ENCODE measurements at regions not wholly inside any gene's neighbourhood (a gene's known extent, or its start where the extent isn't known, plus 50 kb on each side); places are given as distances from the start of the nearest gene placed in this dataset.

DNA sequence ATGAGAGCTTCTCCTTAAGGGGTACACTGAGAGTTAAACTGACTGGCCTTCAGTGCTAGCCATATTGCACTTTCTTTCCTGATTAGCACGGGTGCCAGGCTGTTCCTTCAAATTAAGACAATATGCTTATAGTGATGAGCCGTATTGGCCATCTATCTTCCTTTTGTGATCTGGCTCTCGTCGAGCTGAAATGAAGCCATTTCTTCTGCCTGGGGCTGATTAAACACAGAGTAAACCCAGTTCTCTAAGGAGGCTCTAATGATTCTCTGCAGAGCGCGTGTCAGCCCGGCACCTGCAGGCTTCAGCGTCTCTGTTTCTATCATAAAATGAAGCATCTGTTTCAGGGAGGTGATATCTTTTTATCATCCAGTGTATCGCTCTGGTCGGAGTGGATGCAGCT, 107.5 kb upstream of the NR2F2 start:
- DNase-seq (ENCODE audit: low spot score), result no peak

DNA sequence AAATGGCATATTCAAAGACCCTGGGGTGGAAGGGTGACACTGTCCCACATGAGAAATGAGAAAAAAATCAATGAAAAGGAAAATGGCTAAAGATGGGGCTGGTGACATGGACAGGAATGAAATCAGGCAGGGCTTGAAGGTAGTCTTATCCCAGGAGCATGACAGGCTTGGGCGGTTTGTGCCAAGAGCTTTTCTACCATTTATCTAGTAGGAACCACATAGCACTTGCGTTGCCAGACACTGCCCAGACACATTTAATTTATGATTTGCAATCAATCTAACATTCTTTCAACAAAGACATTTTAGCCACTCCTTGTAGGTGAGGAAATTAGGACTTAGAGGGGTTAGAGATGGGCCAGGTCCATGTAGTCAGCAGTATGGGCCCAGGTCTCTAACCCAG, 106.6 kb upstream of the NR2F2 start:
- no peak for DNase-seq (ENCODE audit: low spot score)

DNA sequence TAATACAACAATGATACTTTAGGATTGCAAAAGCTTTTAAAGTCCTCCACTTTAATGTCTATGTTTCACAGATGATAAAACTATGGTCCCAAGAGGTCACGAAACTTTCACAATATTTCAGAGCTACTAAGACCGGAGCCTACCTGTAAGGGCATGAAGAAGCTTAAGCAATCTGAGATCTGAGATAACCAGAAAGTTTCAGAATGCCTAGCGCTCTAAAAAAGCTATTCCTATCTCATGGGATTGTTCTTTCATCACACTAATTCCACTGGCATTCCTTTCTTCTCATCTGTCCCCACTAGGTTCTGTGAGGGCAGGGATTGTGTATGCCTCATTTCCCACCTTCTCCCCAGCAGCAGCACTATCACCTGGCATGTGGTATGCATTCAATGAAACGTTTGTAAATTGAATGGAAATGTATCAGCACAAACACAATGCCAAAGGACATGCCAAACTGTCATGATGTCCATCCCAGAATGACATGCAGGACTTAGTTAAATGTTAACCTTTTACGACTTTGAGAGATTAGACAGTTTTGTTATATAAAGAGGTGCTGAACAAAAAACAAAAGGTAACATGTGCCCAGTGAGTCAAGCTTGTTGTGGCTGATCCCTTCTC, 104.7 kb upstream of the NR2F2 start:
- no peak for DNase-seq (ENCODE audit: low spot score)

DNA sequence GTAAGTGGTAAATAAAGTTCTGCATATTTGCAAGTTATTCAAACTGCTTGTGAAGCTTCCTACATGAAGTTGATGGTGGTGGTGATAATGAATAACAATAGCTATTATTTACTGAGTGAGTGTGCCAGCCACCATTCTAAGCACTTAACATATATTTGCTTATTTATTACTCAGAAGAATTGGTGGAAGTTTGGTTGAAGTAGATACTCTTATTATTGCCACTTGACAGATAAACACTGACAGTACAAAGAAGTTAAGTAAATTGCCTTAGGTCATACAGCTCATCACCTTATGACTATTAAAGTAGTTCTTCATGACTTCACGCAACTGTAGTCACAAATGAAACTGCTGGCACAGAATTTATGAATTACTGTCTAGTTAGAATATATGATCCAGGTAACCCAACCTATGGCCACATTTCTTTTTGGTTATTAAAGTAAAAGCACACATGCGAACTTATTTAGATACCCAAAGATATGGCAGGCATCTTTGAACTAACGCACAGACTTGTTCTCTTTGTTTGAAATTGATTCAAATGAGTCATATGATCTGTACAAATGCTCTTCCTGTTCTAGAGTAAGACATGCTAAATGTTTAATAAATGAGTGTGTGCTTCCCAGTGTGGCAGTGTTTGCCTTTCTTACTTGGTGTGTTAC, 99.8 kb upstream of the NR2F2 start:
- no peak for DNase-seq (ENCODE audit: low spot score)

DNA sequence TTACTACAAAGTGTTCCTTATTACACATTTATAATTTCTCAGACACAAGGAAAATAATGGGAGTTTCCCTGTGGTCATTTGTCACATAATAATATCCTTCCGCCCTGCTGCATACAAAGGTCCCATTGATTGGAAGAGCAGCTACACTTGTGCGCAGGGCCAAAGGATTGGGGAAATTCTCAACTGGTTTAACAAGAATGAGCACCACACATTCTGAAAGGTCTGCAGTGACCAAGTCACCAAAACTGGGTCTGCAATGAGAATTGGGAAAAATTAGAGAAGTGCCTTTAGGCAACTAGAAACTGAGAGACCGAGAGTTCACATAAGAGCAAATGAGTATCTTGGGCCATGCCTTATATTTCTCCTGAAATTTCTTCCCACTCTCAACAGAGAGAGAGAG, 98.2 kb upstream of the NR2F2 start:
- DNase-seq (ENCODE audit: low spot score), result no peak

DNA sequence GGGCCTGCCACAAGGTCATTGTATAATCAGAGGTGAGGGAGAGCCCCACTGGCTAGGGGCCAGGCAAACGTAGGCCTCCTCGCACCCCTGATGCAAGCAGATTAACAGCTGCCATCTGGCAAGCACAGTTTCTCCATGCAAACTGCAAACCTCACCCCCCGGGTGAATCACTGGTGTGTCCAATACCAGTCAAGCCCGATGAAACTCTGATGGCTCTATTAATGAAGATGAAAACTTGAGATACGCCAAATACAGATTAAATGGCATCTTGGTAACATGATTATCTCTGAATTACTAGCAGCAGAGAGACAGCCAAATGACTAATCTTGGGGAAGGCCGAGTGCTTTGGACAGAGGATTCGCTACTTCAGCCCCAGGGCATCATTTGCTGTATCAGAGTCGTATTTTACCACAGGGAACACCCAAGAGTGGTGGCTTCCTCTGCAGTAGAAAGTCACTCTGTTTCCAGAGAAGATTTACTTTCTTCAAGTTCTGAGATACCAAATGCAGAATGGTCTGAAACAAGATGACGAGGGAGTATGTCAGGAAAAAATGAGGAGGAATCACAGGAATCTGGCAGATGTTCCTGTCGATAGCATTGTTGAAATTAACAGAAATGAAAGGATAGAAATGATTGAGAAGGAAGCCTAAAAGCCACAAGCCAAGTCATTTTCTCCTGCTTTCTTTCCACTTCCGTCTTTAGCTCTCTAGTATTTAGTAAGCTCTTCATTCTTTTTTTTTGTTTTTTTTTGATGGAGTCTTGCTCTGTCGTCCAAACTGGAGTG, 96.2 kb upstream of the NR2F2 start:
- DNase-seq (ENCODE audit: low spot score), result no peak

DNA sequence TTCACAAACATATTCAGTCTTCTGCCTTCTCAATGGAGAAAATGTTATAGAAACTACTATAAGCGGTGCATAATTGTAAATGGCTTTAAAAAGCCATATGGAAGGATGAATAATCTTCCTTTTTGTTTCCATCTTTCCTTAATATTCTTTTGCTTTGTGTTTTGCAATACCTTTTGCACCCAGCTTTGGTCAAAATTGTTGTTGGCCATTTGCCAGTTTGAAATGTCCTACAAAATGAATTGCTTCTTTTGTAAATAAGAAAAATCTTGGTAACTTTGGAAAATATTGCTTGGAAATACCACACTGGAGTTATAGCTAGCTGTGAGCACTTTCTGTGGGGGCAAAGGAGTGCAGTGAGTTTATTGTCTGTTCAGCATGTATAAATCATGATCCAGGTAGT, 93.5 kb upstream of the NR2F2 start:
- no peak for DNase-seq (ENCODE audit: low spot score)

DNA sequence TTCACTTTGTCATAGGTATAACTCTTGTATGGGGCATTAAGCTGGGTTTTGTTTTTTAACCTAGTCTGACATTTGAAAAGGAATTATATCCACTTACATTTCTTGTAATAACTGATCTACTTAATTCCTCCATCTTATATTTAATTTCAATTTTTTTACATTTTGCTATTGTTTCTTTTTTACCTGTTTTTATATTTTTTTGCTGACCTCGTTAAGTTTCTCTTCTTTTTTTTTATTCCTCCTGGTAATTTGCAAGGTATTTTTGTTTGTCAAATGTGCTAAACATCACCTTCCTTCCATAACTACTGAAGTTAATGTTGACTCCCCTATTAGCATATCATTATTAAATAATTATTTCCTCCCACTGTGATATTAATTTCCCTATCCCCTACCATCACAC, 87.7 kb upstream of the NR2F2 start:
- DNase-seq (ENCODE audit: low spot score), result no peak

DNA sequence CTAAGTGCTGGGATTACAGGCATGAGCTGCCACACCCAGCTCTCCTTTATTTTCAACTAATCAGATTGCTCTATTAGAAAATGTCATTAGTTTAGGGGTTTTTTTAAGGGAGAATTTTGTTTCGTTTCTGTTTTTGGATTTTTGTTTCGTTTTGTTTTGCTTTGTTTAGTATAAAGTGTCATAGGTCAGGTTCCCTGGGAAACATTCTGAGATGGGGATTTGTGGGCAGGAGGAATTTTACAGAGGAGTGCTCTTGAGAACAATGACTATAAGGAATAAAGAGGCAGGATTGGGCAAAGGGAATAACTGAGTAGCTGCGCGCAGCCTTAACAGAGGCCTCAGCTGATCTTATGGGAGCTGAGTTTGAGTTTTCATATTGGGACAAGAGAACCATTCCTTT, 86.8 kb upstream of the NR2F2 start:
- DNase-seq (ENCODE audit: low spot score), result no peak

DNA sequence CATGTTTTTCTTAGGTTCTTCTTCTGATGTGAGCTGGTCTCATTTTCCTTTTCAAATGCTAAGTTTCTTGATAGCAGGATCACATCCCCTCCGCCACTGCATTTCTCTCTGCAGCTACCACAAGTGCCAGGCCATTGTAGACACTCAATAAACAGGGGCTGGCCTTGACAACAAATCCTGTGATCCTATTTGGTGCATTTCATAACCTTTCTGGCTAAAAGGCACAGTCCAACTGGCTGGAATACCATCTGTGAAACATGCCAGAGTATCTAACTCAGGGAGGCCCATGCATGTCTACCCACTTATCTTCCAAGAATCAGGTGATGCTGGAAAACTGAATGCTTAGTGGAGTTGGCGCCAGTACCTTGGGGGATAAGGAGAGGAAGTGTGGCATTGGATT, 85.2 kb upstream of the NR2F2 start:
- DNase-seq (ENCODE audit: low spot score), result no peak

DNA sequence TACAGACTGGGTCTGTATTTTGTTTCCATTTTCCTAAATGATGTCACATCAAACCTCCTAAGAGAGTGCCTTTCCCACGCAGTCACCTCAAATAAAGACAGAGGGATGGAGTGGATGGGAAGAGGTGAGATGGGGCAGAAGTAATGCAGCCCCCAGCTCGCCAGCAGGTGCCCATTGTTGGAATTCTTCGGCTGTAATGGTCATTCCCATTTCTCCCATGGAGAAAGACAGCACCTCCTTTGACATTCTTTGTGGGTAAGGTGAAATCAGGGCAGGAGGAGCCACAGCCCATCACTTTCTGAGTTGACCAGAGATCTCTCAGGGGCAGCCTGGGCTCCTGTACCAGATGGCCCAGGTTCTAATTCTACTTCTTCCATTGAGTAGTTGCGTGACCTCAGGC, 84.4 kb upstream of the NR2F2 start:
- no peak for DNase-seq (ENCODE audit: low spot score)

DNA sequence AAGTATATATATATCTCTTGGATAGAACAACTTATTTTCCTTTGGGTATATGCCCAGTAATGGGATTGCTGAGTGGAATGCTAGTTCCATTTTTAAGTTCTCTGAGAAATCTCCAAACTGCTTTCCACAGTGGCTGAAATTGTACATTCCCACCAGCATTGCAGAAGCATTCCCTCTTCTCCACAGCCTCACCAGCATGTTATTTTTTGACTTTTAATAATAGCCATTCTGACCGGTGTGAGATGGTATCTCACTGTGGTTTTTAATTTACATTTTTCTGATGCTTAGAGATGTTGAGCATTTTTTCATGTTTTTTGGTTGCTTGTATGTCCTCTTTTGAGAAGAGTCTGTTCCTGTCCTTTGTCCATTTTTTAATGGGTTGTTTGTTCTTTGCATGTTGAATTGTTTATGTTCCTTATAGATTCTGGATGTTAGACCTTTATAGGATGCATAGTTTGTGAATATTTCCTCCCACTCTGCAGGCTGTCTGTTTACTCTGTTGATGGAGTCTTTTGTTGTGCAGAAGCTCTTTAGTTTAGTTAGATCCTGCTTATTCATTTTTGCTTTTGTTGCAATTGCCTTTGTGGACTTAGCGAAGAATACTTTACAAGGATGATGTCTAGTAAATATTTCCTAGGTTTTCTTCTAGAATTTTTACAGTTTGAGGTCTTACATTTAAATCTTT, 82.7 kb upstream of the NR2F2 start:
- DNase-seq (ENCODE audit: low spot score), result no peak

DNA sequence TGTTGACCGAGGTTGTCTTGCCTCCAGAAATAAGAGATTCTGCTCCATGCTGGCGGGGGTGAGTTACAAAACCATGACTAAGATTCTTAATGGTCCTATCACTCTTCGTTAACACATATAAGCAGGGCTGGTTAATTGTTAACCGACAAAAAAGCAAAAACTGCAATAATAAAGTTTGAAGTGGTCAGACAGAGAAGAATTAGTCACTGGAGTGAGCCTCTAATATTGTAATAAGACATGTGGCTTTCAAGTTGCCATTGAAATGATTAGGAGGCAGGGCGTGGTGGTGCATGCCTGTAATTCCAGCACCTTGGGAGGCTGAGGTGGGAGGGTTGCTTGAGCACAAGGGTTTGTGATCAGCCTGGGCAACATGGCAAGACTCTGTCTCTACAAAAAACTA, 78.4 kb upstream of the NR2F2 start:
- no peak for DNase-seq (ENCODE audit: low spot score)

DNA sequence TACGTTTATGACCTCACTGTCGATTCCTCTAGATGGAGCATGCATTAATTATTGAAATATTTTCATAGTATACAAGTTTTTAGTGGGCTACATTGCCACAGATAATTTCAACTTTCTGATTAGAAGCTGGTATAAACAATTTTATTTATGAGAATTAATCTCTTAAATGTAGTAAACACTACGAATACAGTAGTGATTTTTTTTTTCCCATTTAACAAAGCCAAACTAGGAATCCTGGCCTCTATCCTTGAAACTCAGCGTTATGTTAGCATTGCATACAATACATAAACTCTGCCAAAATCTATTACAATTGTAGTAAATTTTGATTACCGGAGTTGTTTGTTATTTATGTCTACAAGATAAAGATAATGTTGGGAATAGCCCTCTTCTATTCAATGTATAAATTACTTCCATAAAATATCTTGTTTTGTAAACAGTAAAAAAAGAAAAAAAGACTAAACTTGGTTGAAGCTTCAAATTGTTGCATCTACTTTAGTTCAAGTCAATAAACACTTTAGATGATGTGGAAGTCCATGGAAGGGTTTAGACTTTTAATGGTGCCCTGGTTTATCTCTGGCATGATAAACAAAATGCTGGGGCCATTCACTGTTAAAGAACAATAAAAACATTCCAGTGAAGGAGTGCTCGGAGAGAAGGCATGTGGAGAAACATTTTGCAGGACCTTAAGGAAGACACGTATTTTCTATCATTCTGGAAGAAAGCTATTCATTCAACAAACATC, 77.3 kb upstream of the NR2F2 start:
- DNase-seq (ENCODE audit: low spot score), result no peak

DNA sequence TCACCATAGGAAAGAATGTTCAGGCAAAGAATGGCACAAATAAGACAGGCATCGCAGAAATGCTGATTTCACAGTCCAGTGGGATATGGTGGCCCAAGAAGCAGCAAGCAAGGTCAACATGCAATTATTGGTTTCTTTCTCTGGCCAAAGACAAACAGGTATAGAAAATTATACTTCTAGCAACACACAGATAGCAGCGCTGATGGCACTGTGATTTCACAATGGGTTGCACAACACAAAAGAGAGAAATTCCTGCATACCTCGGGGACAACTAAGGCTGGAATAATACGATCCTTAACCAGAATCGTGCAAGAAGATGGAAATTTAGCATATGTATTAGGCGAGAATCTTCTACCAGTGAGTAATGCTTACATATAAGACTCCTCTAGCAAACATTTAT, 76.3 kb upstream of the NR2F2 start:
- DNase-seq (ENCODE audit: low spot score), result no peak

GRCh38 chr15:96255599-96255998, 74.9 kb upstream of the NR2F2 start:
- DNase-seq (ENCODE audit: low spot score), result no peak

DNA sequence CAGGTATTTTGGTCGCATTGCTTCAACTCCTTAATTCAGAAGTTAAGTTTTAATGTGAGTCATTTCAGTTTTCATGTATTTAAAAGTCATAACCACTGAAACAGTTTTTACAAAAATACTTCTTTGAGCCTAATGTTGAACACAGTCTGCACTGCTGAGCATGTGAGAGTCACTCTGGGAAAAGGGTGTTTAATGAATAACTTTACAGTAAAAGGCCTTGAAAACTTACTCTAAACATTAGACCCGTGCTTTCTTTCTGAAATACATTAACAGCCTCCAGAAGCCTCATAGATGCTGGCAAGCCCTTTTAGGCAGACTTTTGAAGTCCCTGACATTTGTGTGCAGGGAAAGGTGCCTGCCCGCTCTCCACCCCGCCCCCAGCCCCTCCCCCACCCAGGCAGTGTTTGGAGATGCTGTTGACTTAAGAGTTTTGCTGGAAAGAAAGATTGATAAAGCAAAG, 68.9 kb upstream of the NR2F2 start:
- DNase-seq (ENCODE audit: low spot score), result no peak

DNA sequence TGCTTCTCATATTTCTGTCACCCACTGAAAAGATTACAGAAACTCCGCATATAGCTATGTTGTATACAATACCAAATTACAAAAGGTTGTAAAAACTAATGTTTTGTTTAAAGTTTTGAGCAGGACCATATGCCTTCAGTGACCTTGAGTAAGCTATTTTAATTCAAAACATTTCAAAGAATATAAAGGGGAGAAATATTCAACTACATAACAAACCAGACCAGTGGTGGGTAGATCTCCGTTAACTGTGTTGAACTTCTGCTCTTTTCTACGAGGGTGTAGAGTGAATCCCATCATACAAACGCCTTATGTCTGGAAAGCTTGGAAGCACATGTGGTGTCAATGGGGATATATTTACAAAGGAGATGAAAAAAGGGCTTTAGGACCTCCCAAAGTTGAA, 68.4 kb upstream of the NR2F2 start:
- no peak for DNase-seq (ENCODE audit: low spot score)

- DNase-seq (ENCODE audit: low spot score), result no peak
Measured at GRCh38 chr15:96262549-96263489, 67.7 kb upstream of the NR2F2 start.

GRCh38 chr15:96264351-96264798, 66.1 kb upstream of the NR2F2 start:
- DNase-seq (ENCODE audit: low spot score), result no peak
